ENCODE measurements at regions not wholly inside any gene's neighbourhood (a gene's known extent, or its start where the extent isn't known, plus 50 kb on each side); places are given as distances from the start of the nearest gene placed in this dataset.

- ChIA-PET POLR2A (ENCODE audit: partially characterized antibody) (no interaction called here), CTCF (ENCODE audit: partially characterized antibody) (interaction anchor here (0.6 to 4.7 kb wide), 3 partner anchors 12 to 351 kb away, joined by 3 to 14 read pairs (median 3); no protein-coding TSS in a partner anchor)
- DNase-seq (ENCODE audit: low read depth in 1 of 2, low spot score in 2 of 2) (no peak), FAIRE-seq (no peak)
- Histone ChIP-seq H2BK20ac (ENCODE audit: low read length) (no peak overlapping the region), H3K18ac (ENCODE audit: extremely low read depth, low read length) (no peak overlapping the region), H3K79me1 (ENCODE audit: low read depth, low read length) (no peaks in the 10 kb centered on the region), H3K56ac (replicated peaks; ENCODE audit: insufficient read length, low read depth, low read length) (no peak overlapping the region), H3K4me3 (ENCODE audit: extremely low read depth in 1 of 4, insufficient read depth in 2 of 4, low read depth in 3 of 4, low read length in 4 of 4) (no peak overlapping the region), H2BK5ac (ENCODE audit: low read depth, low read length) (no peak overlapping the region), H2AK5ac (ENCODE audit: low read depth, low read length) (no peak overlapping the region), H3K9me3 (ENCODE audit: insufficient read depth in 2 of 2, low read depth in 1 of 2, low read length in 1 of 2) (no peaks in the 10 kb centered on the region), H3K27me3 (replicated peaks in 1 of 4; ENCODE audit: control insufficient read depth in 3 of 4, extremely low read depth in 1 of 4, insufficient read depth in 3 of 4, low read length in 3 of 4) (no peaks in the 10 kb centered on the region), H3K79me2 (ENCODE audit: control insufficient read depth in 1 of 2, insufficient read depth in 2 of 2, low read length in 2 of 2) (no peaks in the 10 kb centered on the region), H3K4me1 (replicated peaks in 1 of 4; ENCODE audit: control insufficient read depth in 3 of 4, insufficient read depth in 4 of 4, low read length in 3 of 4) (no peaks in the 10 kb centered on the region; a peak in 1 of 7 replicates), H2AFZ (ENCODE audit: low read length) (no peak overlapping the region), H3K14ac (ENCODE audit: insufficient read length) (no peak overlapping the region), H4K91ac (replicated peaks; ENCODE audit: insufficient read length, low read length) (no peak overlapping the region), H3K23me2 (ENCODE audit: low read depth, low read length) (no peaks in the 10 kb centered on the region), H4K8ac (ENCODE audit: extremely low read depth, insufficient read depth, low read length) (no peak overlapping the region), H2BK120ac (replicated peaks; ENCODE audit: low read depth, low read length) (no peak overlapping the region), H2BK15ac (ENCODE audit: low read length) (no peak overlapping the region), H3K23ac (ENCODE audit: insufficient read length) (no peak overlapping the region), H2BK12ac (ENCODE audit: low read depth, low read length) (no peak overlapping the region), H3K4ac (replicated peaks; ENCODE audit: insufficient read length, low read depth, low read length) (no peak overlapping the region), H3K9ac (replicated peaks in 1 of 4; ENCODE audit: extremely low read depth in 1 of 4, low read depth in 3 of 4, low read length in 3 of 4) (no peak overlapping the region), H3K4me2 (ENCODE audit: insufficient read depth in 1 of 2, low read depth in 2 of 2, low read length in 2 of 2) (no peak overlapping the region), H3K27ac (ENCODE audit: low read depth, low read length) (no peak overlapping the region), H4K20me1 (replicated peaks in 1 of 2; ENCODE audit: control insufficient read depth in 1 of 2, insufficient read depth in 2 of 2, low read length in 2 of 2) (no peaks in the 10 kb centered on the region), H4K5ac (ENCODE audit: insufficient read length, low read depth, low read length) (no peak overlapping the region), H3K36me3 (ENCODE audit: control insufficient read depth in 2 of 4, insufficient read depth in 4 of 4, low read length in 3 of 4) (no peaks in the 10 kb centered on the region)
- WGBS, 2 experiments (ENCODE audit: extremely low coverage in 1 of 2, insufficient coverage in 1 of 2, insufficient read length in 1 of 2, insufficient replicate concordance in 2 of 2, low coverage in 1 of 2, low lambda C conversion rate in 2 of 2, missing lambda C conversion rate in 1 of 2), result 77% methylated on average over 6 of the region's 6 CpGs; no CpG with 5 or more reads in 1 of the 2 experiments
- no peak for TF ChIP-seq SIRT6 (IDR thresholded peaks at IDR 0.05; ENCODE audit: low read length)
These were observed 86.6 kb upstream of the FRMD6 start for GRCh38 chr14:51564986-51565604.

All from H1 (cell line).